ENCODE measurements at regions not wholly inside any gene's neighbourhood (a gene's known extent, or its start where the extent isn't known, plus 50 kb on each side); places are given as distances from the start of the nearest gene placed in this dataset.

DNA sequence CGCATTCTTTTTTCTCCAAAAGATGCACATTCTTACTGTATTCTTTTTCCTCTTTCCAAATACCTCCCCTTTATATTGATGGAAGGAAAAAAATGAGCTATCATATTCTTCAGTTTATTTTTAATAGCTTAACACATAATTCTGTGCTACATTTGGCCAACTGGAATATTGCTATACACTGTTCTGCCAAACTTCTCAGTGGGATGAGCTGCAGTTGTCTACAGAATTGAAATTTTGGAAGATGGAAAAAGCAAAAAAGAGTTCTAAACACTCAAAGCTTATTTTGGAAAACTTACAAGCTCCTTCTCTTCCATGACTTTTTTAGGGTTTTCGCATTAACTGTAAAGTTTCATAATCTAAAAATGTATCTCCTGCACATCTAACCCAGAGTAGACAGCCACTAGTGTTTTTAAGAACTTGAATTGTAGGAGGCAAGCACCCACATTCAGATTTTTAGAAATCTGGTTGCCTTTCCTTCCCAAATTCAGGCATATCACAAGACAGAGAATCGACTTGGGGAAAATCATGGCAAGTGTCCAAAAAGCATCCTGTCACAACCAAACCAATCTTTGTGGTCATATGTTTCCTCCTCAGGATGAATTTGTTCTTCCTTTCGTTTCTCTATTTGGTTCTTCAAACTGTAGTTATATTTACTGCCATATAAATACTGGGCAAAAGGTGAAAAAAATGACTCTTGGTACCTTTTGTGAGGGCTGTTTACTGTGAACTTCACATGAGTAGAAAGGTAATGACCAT lies 111.4 kb upstream of the FRY start:
- no peaks in the 10 kb centered on the region for H4K20me1 ChIP-seq (ENCODE audit: insufficient read depth, poor library complexity, severe bottlenecking)
- no peak overlapping the region for H3K4me2 ChIP-seq
- no peaks in the 10 kb centered on the region for H3K4me1 ChIP-seq (ENCODE audit: insufficient read depth)
- no peaks in the 10 kb centered on the region for H3K36me3 ChIP-seq (replicated peaks; ENCODE audit: insufficient read depth, low read depth)
- H2AFZ ChIP-seq, result no peak overlapping the region
- no peak overlapping the region for H3K4me3 ChIP-seq
- H3K9me3 ChIP-seq (ENCODE audit: low read depth), result no peaks in the 10 kb centered on the region
- WGBS (ENCODE audit: low lambda C conversion rate, missing lambda C conversion rate), result 82% methylated on average over 4 of the region's 4 CpGs
- TF ChIP-seq EZH2phosphoT487 (IDR thresholded peaks at IDR 0.05; ENCODE audit: low read depth, severe bottlenecking, unreplicated experiment), result no peak
- TF ChIP-seq CTCF (IDR thresholded peaks at IDR 0.05; ENCODE audit: poor library complexity), result no peak
- no peak for TF ChIP-seq EZH2 (IDR thresholded peaks at IDR 0.05; ENCODE audit: borderline replicate concordance)
- DNase-seq (ENCODE audit: low spot score), result no peak
- no peaks in the 10 kb centered on the region for H3K27me3 ChIP-seq
- no peaks in the 10 kb centered on the region for H3K79me2 ChIP-seq
- no peaks in the 10 kb centered on the region for H3K9me2 ChIP-seq (replicated peaks; ENCODE audit: insufficient read depth)
- no peak overlapping the region for H3K27ac ChIP-seq

- no peak overlapping the region for H3K27ac ChIP-seq
- H3K4me2 ChIP-seq, result no peak overlapping the region
- 93% methylated on average over 2 of the region's 2 CpGs for WGBS (ENCODE audit: low lambda C conversion rate, missing lambda C conversion rate)
- H3K36me3 ChIP-seq (replicated peaks; ENCODE audit: insufficient read depth, low read depth), result no peaks in the 10 kb centered on the region
- H3K27me3 ChIP-seq, result no peaks in the 10 kb centered on the region
- no peak for TF ChIP-seq EZH2 (IDR thresholded peaks at IDR 0.05; ENCODE audit: borderline replicate concordance)
- no peak for TF ChIP-seq CTCF (IDR thresholded peaks at IDR 0.05; ENCODE audit: poor library complexity)
- no peak for TF ChIP-seq EZH2phosphoT487 (IDR thresholded peaks at IDR 0.05; ENCODE audit: low read depth, severe bottlenecking, unreplicated experiment)
- no peaks in the 10 kb centered on the region for H4K20me1 ChIP-seq (ENCODE audit: insufficient read depth, poor library complexity, severe bottlenecking)
- no peaks in the 10 kb centered on the region for H3K4me1 ChIP-seq (ENCODE audit: insufficient read depth)
- no peaks in the 10 kb centered on the region for H3K9me2 ChIP-seq (replicated peaks; ENCODE audit: insufficient read depth)
- no peaks in the 10 kb centered on the region for H3K79me2 ChIP-seq
- no peak overlapping the region for H2AFZ ChIP-seq
- H3K4me3 ChIP-seq, result no peak overlapping the region
- DNase-seq (ENCODE audit: low spot score), result no peak
- no peaks in the 10 kb centered on the region for H3K9me3 ChIP-seq (ENCODE audit: low read depth)
These were observed 110.9 kb upstream of the FRY start for GRCh38 chr13:31920727-31921100.

- WGBS (ENCODE audit: low lambda C conversion rate, missing lambda C conversion rate), result 90% methylated on average over 1 of the region's 1 CpG
- no peaks in the 10 kb centered on the region for H3K9me2 ChIP-seq (replicated peaks; ENCODE audit: insufficient read depth)
These were observed 108.8 kb upstream of the FRY start for GRCh38 chr13:31922724-31923123.

More at GRCh38 chr13:31922724-31923123, 108.8 kb upstream of the FRY start:
- Histone ChIP-seq H3K4me3 (no peak overlapping the region), H3K4me1 (ENCODE audit: insufficient read depth) (no peaks in the 10 kb centered on the region), H3K9me3 (ENCODE audit: low read depth) (no peaks in the 10 kb centered on the region), H2AFZ (no peak overlapping the region), H4K20me1 (ENCODE audit: insufficient read depth, poor library complexity, severe bottlenecking) (no peaks in the 10 kb centered on the region), H3K4me2 (no peak overlapping the region), H3K79me2 (no peaks in the 10 kb centered on the region), H3K27ac (no peak overlapping the region), H3K36me3 (replicated peaks; ENCODE audit: insufficient read depth, low read depth) (no peaks in the 10 kb centered on the region), H3K27me3 (no peaks in the 10 kb centered on the region)
- TF ChIP-seq EZH2 (IDR thresholded peaks at IDR 0.05; ENCODE audit: borderline replicate concordance) (no peak), CTCF (IDR thresholded peaks at IDR 0.05; ENCODE audit: poor library complexity) (no peak), EZH2phosphoT487 (IDR thresholded peaks at IDR 0.05; ENCODE audit: low read depth, severe bottlenecking, unreplicated experiment) (no peak)
- DNase-seq (ENCODE audit: low spot score), result no peak

All from hepatocyte (in vitro differentiated cells).